GM21717 (cell line): ENCODE measurements at regions not wholly inside any gene's neighbourhood (a gene's known extent, or its start where the extent isn't known, plus 50 kb on each side); places are given as distances from the start of the nearest gene placed in this dataset.

Experiments
- ATAC-seq: cut with Tn5 transposase; IDR thresholded peaks from one replicate; pipeline ENCODE4 v1.9.1; 2021; ENCODE audit warnings: mild to moderate bottlenecking, moderate library complexity; ENCODE audit not compliant: unreplicated experiment

DNA sequence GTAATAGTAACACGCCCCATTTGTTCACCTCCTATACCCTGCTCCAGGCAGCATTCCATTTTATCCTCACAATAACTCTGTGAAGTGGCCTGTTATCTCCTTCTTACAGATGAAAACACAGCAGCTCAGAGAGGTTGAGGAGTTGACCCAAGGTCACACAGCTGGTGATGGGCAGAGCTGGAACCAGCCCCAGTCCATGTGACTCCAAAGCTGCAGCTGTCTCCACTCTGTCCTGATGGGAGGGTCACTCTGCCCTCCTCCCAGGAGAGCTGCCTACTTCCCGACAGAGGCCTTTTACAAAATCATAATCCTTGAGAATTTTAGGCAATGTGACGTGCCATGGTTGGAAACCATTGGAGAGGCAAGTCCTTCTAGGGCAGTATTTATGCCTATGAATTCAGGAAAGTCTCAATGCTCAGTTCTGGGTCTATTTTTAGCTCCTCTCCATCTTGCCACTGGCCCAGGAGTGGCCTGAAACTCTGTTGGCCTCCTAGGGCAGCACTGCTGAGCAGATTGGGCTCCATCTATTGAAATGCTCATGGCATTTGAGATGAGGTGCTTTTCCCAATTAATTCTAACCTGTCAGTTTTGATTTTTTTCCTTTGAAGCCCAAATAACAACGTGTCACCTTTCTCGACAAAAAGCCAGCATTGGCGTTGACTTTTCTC lies 50.1 kb upstream of the KCNK12 start:
- ATAC-seq: no peak
